C4-2B (cell line): ENCODE measurements at regions not wholly inside any gene's neighbourhood (a gene's known extent, or its start where the extent isn't known, plus 50 kb on each side); places are given as distances from the start of the nearest gene placed in this dataset.

ENCODE experiments used
- CTCF ChIP-seq: fragments of 450-650 bp; conservative IDR thresholded peaks from 2 replicates; pipeline ENCODE4 v1.5.1; 2017; ENCODE audit warnings: mild to moderate bottlenecking
- ZFX ChIP-seq: fragments of 450-650 bp; IDR thresholded peaks from 2 replicates; pipeline ENCODE4 v1.6.1; 2017

DNA sequence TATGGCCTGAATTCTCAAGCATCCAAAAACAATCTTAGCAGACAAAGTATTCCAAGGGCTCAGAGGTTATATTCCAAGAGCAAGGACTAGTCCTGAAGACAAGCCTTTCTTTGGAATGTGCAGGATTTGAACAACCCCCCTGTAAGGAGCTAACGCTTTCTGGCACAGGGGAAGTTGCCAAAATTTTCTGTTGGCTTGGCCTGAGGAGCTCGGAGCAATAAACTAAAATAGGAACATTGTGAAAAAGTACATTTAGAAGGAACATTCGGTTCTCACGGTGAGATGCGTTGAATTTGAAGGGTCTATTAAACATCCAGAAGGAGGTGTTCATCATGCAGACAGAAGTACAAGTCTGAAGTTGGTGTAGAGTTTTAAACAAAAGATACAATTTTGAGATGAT, 1030.5 kb upstream of the CELF2 start:
- TF ChIP-seq CTCF (no peak), ZFX (no peak)
